Right lobe of liver (tissue), 4 donors: ENCODE measurements at regions not wholly inside any gene's neighbourhood (a gene's known extent, or its start where the extent isn't known, plus 50 kb on each side); places are given as distances from the start of the nearest gene placed in this dataset.

ENCODE experiments used
- CTCF ChIP-seq, 4 donors: fragments of 200-600 bp in 3 of 4; fragments of 450-650 bp in 1 of 4; IDR thresholded peaks; one replicate each; pipeline versions ENCODE4 v1.5.1 to v1.8.0; 2016 to 2022; ENCODE audit warnings: antibody characterized with exemption in 4 of 4, mild to moderate bottlenecking in 2 of 4
- POLR2A ChIP-seq: fragments of 450-650 bp; IDR thresholded peaks from one replicate; pipeline ENCODE4 v1.6.1; 2017; ENCODE audit warnings: antibody characterized with exemption, mild to moderate bottlenecking
- donor health status: DM: no; HTN: no; CAD: no.
- donor health status: DM: no; HTN: no; CAD: no.
- donor health status: DM: no; HTN: yes; CAD: no.

DNA sequence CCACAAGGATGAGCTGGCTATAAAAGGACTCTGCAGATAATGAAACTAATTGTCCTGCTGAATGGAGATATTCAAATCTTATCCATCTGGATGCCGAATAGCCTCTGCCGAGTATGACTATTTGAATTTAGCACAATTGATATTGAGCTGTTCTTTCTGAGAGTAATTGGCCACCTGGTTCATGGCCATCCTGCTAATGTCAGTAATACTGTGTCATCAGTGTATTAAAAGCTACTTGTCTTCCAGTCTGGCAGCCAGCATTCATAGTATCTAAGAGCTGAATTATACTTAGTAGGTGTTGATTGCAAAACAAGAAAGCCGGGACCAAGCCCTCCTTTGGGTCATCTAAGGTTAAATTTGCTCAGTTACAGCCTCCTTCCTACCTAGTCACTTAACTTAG lies 310.7 kb upstream of the NCAM1 start:
- TF ChIP-seq CTCF (IDR thresholded peaks at IDR 0.05) (no peak), POLR2A (no peak)
